HepG2 (cell line): ENCODE measurements at regions not wholly inside any gene's neighbourhood (a gene's known extent, or its start where the extent isn't known, plus 50 kb on each side); places are given as distances from the start of the nearest gene placed in this dataset.

Source experiments
- ARID5B ChIP-seq: IDR thresholded peaks from 2 replicates; pipeline ENCODE4 v1.4.0; 2020; ENCODE audit warnings: mild to moderate bottlenecking, missing genetic modification reagents
- CTCF ChIP-seq: sonication (generic); formaldehyde crosslinking; IDR thresholded peaks from 2 replicates; pipeline ENCODE4 v1.5.0; 2020; ENCODE audit warnings: mild to moderate bottlenecking, missing genetic modification reagents, moderate library complexity
- GTF2F1 ChIP-seq: fragments of 150-350 bp; IDR thresholded peaks from 2 replicates; pipeline ENCODE4 v1.6.1; 2014; ENCODE audit warnings: low read length
- HNRNPH1 ChIP-seq: fragments of 200-400 bp; formaldehyde crosslinking; optimal IDR thresholded peaks from 2 replicates; pipeline ENCODE3; 2017; ENCODE audit warnings: mild to moderate bottlenecking, low read depth, low read length
- RCOR2 ChIP-seq: IDR thresholded peaks from 2 replicates; pipeline ENCODE4 v1.6.1; 2016; ENCODE audit warnings: missing biosample characterization, missing genetic modification reagents
- TCF7L2 ChIP-seq: IDR thresholded peaks from 2 replicates; pipeline ENCODE4 v1.6.1; 2011; ENCODE audit warnings: mild to moderate bottlenecking, low read depth, low read length, moderate library complexity
- ZNF616 ChIP-seq: sonication (generic); formaldehyde crosslinking; IDR thresholded peaks from 2 replicates; pipeline ENCODE4 v1.5.0; 2020; ENCODE audit warnings: low read depth, mild to moderate bottlenecking, missing genetic modification reagents
- TF ChIP-seq, protein P1 (sequence below): sonication (generic); formaldehyde crosslinking; IDR thresholded peaks from 2 replicates; pipeline ENCODE4 v1.5.0; 2020; ENCODE audit warnings: mild to moderate bottlenecking, missing genetic modification reagents

DNA sequence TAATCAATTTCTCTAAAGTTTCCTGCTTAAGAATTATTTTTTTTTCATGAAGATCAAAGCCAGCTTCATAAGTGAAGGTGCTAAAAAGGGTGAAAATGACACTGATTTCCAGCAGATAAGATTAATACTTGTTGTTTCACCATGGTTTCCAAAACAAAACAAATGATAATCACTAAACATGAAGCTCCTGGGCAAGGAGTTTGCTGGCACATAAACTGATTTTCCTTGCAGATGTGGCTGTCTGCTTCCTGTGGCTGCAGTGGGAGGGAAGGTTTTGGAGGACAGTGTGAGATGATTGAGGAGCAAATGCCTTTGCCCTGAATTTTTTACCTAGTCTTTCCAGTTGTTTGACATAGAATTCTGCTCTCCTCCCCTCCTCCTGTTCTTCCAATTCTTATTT lies 228.8 kb downstream of the DIPK2A start:
- TF ChIP-seq CTCF (CRISPR knock-in tag) (no peak), ARID5B (CRISPR knock-in tag) (no peak), TCF7L2 (no peak), HNRNPH1 (no peak), ZNF616 (CRISPR knock-in tag) (no peak), GTF2F1 (no peak), RCOR2 (no peak)
- TF ChIP-seq, protein P1, sequence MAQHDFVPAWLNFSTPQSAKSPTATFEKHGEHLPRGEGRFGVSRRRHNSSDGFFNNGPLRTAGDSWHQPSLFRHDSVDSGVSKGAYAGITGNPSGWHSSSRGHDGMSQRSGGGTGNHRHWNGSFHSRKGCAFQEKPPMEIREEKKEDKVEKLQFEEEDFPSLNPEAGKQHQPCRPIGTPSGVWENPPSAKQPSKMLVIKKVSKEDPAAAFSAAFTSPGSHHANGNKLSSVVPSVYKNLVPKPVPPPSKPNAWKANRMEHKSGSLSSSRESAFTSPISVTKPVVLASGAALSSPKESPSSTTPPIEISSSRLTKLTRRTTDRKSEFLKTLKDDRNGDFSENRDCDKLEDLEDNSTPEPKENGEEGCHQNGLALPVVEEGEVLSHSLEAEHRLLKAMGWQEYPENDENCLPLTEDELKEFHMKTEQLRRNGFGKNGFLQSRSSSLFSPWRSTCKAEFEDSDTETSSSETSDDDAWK: no peak
